Neural progenitor cell (in vitro differentiated cells): ENCODE measurements at regions not wholly inside any gene's neighbourhood (a gene's known extent, or its start where the extent isn't known, plus 50 kb on each side); places are given as distances from the start of the nearest gene placed in this dataset.

Source experiments
- DNase-seq: peaks from one replicate; pipeline ENCODE4 v3.0.0-alpha.2; 2016; ENCODE audit warnings: low spot score
- H2AFZ ChIP-seq: fragments of 200-600 bp; sonication (generic); replicated peaks from 2 replicates; pipeline ENCODE4 v1.6.1; 2016; ENCODE audit warnings: antibody characterized with exemption
- H3F3A ChIP-seq: fragments of 200-600 bp; sonication (generic); 2 replicates; pipeline ENCODE4 v1.6.1; 2016; ENCODE audit warnings: antibody characterized with exemption, low read depth
- H3K27ac ChIP-seq: fragments of 200-600 bp; sonication (generic); 2 replicates; pipeline ENCODE4 v1.5.1; 2016; ENCODE audit warnings: mild to moderate bottlenecking
- H3K27me3 ChIP-seq: fragments of 200-600 bp; sonication (generic); 2 replicates; pipeline ENCODE4 v1.6.1; 2016; ENCODE audit warnings: mild to moderate bottlenecking, moderate library complexity
- H3K36me3 ChIP-seq: fragments of 200-600 bp; sonication (generic); 2 replicates; pipeline ENCODE4 v1.5.1; 2016
- H3K4me1 ChIP-seq: fragments of 200-600 bp; sonication (generic); 2 replicates; pipeline ENCODE4 v1.6.1; 2016; ENCODE audit warnings: mixed run types
- H3K4me2 ChIP-seq: fragments of 200-600 bp; sonication (generic); 2 replicates; pipeline ENCODE4 v1.6.1; 2016
- H3K4me3 ChIP-seq: fragments of 200-600 bp; sonication (generic); 2 replicates; pipeline ENCODE4 v1.5.1; 2016
- H3K79me2 ChIP-seq: fragments of 200-600 bp; sonication (generic); 2 replicates; pipeline ENCODE4 v1.6.1; 2016; ENCODE audit warnings: low read depth
- H3K9ac ChIP-seq: fragments of 200-600 bp; sonication (generic); 2 replicates; pipeline ENCODE4 v1.6.1; 2016
- H3K9me3 ChIP-seq: fragments of 200-600 bp; sonication (generic); 2 replicates; pipeline ENCODE4 v1.5.1; 2016; ENCODE audit warnings: low read depth
- H4K20me1 ChIP-seq: fragments of 200-600 bp; sonication (generic); 2 replicates; pipeline ENCODE4 v1.6.1; 2016; ENCODE audit warnings: low read depth
- H3K27ac Mint-ChIP-seq: 3 replicates; pipeline ENCODE4 v1.8.0; 2021; ENCODE audit warnings: mixed read lengths
- H3K27me3 Mint-ChIP-seq: 2 replicates; pipeline ENCODE4 v1.8.0; 2022; ENCODE audit warnings: low read depth, mild to moderate bottlenecking, inconsistent platforms, moderate library complexity, mixed read lengths; ENCODE audit not compliant: insufficient read depth
- H3K36me3 Mint-ChIP-seq: 3 replicates; pipeline ENCODE4 v1.8.0; 2021; ENCODE audit warnings: mixed read lengths
- H3K4me1 Mint-ChIP-seq: 3 replicates; pipeline ENCODE4 v1.8.0; 2021; ENCODE audit warnings: mixed read lengths
- H3K4me3 Mint-ChIP-seq: 3 replicates; pipeline ENCODE4 v1.8.0; 2021; ENCODE audit warnings: mild to moderate bottlenecking, moderate library complexity, mixed read lengths
- H3K9me3 Mint-ChIP-seq: 3 replicates; pipeline ENCODE4 v1.8.0; 2020; ENCODE audit warnings: mixed read lengths
- CTCF ChIP-seq: fragments of 200-600 bp; sonication (generic); IDR thresholded peaks from 2 replicates; pipeline ENCODE4 v1.5.1; 2017; ENCODE audit warnings: antibody characterized with exemption, mild to moderate bottlenecking
- EZH2 ChIP-seq: fragments of 200-600 bp; sonication (generic); IDR thresholded peaks from 2 replicates; pipeline ENCODE4 v1.6.1; 2017; ENCODE audit warnings: antibody characterized with exemption, mild to moderate bottlenecking, moderate library complexity
- EZH2phosphoT487 ChIP-seq: fragments of 200-600 bp; sonication (generic); IDR thresholded peaks from 2 replicates; pipeline ENCODE4 v1.6.1; 2017; ENCODE audit warnings: antibody characterized with exemption

GRCh38 chr3:189460511-189460910 lies 170.7 kb upstream of the TP63 start:
- Histone ChIP-seq H3K27me3 (no peaks in the 10 kb centered on the region), H3F3A (no peaks in the 10 kb centered on the region), H4K20me1 (no peaks in the 10 kb centered on the region), H3K9ac (no peak overlapping the region), H3K79me2 (no peaks in the 10 kb centered on the region), H2AFZ (no peak overlapping the region), H3K9me3 (no peaks in the 10 kb centered on the region), H3K36me3 (no peaks in the 10 kb centered on the region), H3K4me1 (peaks cover 5% of the 10 kb centered on the region), H3K4me2 (no peak overlapping the region), H3K27ac (no peak overlapping the region), H3K4me3 (no peak overlapping the region)
- no peaks in the 10 kb centered on the region for H3K9me3 Mint-ChIP-seq
- H3K4me3 Mint-ChIP-seq, result no peak overlapping the region
- no peak for TF ChIP-seq EZH2phosphoT487
- TF ChIP-seq CTCF, result no peak
- TF ChIP-seq EZH2, result no peak
- H3K27ac Mint-ChIP-seq, result no peak overlapping the region
- peaks cover 8% of the 10 kb centered on the region for H3K4me1 Mint-ChIP-seq
- H3K36me3 Mint-ChIP-seq, result no peaks in the 10 kb centered on the region
- DNase-seq, result no peak
- H3K27me3 Mint-ChIP-seq, result peaks cover 7% of the 10 kb centered on the region

DNA sequence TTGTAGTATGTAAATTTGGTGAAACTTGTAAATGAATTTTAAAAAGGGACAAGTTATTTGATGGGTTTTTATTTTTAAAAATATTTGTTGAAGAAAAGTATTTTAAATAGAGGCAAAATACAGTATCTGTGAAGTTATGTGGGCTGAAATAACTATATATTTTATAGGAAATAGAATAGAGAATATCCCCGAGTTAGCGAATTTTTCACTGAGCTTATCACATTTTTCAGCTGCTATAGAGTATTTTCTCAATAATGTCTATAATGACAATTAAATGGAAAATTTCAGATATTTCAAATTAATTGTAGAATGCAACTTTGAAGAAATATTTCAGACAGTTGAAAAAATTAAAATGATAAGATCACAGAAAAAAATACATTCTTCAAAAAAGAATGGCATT lies 166.4 kb upstream of the TP63 start:
- Histone ChIP-seq H3K9me3 (no peaks in the 10 kb centered on the region), H3K4me2 (no peak overlapping the region), H2AFZ (no peak overlapping the region), H3K79me2 (no peaks in the 10 kb centered on the region), H3K9ac (no peak overlapping the region), H3K36me3 (no peaks in the 10 kb centered on the region), H3K27ac (no peak overlapping the region), H4K20me1 (no peaks in the 10 kb centered on the region), H3K4me3 (no peak overlapping the region), H3K27me3 (no peaks in the 10 kb centered on the region), H3F3A (no peaks in the 10 kb centered on the region), H3K4me1 (peaks cover 5% of the 10 kb centered on the region)
- Mint-ChIP-seq H3K27me3 (no peaks in the 10 kb centered on the region), H3K27ac (no peak overlapping the region), H3K9me3 (no peaks in the 10 kb centered on the region), H3K36me3 (no peaks in the 10 kb centered on the region), H3K4me1 (peaks cover 4% of the 10 kb centered on the region), H3K4me3 (no peak overlapping the region)
- no peak for DNase-seq
- no peak for TF ChIP-seq EZH2
- TF ChIP-seq EZH2phosphoT487, result no peak
- no peak for TF ChIP-seq CTCF

DNA sequence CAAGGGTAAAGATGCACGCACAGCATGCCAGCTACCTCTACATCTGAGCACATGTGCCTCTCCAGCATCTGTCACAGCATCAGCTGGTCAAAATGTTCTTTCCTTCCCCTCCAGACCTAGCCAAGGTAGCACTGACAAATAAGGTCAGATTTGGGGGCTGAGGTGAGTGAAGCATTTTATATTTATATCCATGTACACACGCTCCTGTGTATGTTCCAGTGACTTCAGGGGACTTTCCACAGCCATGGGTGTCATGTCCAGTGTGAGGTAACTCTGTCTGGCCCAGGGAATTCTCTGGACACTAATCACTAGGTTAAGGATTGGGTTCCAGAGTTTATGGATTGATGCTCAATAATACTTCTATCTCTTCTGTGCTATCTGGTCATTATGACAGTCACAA lies 165.2 kb upstream of the TP63 start:
- Histone ChIP-seq H3F3A (no peaks in the 10 kb centered on the region), H3K36me3 (no peaks in the 10 kb centered on the region), H4K20me1 (no peaks in the 10 kb centered on the region), H3K27ac (no peak overlapping the region), H3K4me2 (no peak overlapping the region), H3K4me1 (no peaks in the 10 kb centered on the region), H3K4me3 (no peak overlapping the region), H3K9me3 (no peaks in the 10 kb centered on the region), H3K27me3 (no peaks in the 10 kb centered on the region), H3K79me2 (no peaks in the 10 kb centered on the region), H3K9ac (no peak overlapping the region), H2AFZ (no peak overlapping the region)
- Mint-ChIP-seq H3K36me3 (no peaks in the 10 kb centered on the region), H3K4me3 (no peak overlapping the region), H3K27ac (no peak overlapping the region), H3K27me3 (no peaks in the 10 kb centered on the region), H3K9me3 (no peaks in the 10 kb centered on the region), H3K4me1 (no peaks in the 10 kb centered on the region)
- TF ChIP-seq CTCF, result no peak
- TF ChIP-seq EZH2, result no peak
- no peak for TF ChIP-seq EZH2phosphoT487
- no peak for DNase-seq

DNA sequence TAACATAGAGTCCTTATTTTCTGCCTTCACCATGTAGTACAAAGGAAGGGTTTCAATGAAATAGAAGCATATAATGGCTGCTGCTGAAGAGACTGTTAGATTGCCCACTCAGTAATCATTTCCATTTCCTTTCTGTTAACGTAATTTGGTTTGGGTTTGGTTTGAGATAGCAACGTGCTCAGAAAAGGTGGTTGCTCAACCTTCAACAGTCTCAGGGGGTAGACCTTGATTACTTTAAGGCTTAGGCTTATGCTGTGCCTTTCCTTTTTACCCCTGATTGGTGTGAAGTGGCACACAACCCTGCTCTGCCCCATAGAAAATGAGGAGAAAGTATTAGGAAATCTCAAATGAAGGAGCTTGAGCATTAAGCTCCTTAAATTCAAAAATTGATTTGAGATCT lies 163.7 kb upstream of the TP63 start:
- no peak overlapping the region for H3K4me3 Mint-ChIP-seq
- Histone ChIP-seq H3K4me1 (no peaks in the 10 kb centered on the region), H3K4me3 (no peak overlapping the region), H4K20me1 (no peaks in the 10 kb centered on the region), H3K27me3 (no peaks in the 10 kb centered on the region), H3K4me2 (no peak overlapping the region), H3K9me3 (no peaks in the 10 kb centered on the region), H3K79me2 (no peaks in the 10 kb centered on the region), H3K27ac (no peak overlapping the region), H3F3A (no peaks in the 10 kb centered on the region), H2AFZ (no peak overlapping the region), H3K36me3 (no peaks in the 10 kb centered on the region), H3K9ac (no peak overlapping the region)
- no peak for TF ChIP-seq CTCF
- no peak for TF ChIP-seq EZH2phosphoT487
- TF ChIP-seq EZH2, result no peak
- H3K27ac Mint-ChIP-seq, result no peak overlapping the region
- no peaks in the 10 kb centered on the region for H3K27me3 Mint-ChIP-seq
- no peaks in the 10 kb centered on the region for H3K36me3 Mint-ChIP-seq
- H3K4me1 Mint-ChIP-seq, result no peaks in the 10 kb centered on the region
- H3K9me3 Mint-ChIP-seq, result no peaks in the 10 kb centered on the region
- no peak for DNase-seq
